ENCODE measurements at regions not wholly inside any gene's neighbourhood (a gene's known extent, or its start where the extent isn't known, plus 50 kb on each side); places are given as distances from the start of the nearest gene placed in this dataset.

- H3K27me3 ChIP-seq (ENCODE audit: control insufficient read depth, insufficient read depth, low read length), result no peaks in the 10 kb centered on the region
- H3K4me2 ChIP-seq (ENCODE audit: low read length), result no peak overlapping the region
- H3K4me1 ChIP-seq, result no peaks in the 10 kb centered on the region
- no peaks in the 10 kb centered on the region for H3K79me2 ChIP-seq
- no peaks in the 10 kb centered on the region for H3K9me3 ChIP-seq (ENCODE audit: control insufficient read depth, low read length)
- no peak overlapping the region for H2AFZ ChIP-seq
- no peak overlapping the region for H3K27ac ChIP-seq
- H3K4me3 ChIP-seq (ENCODE audit: low read depth, low read length), result no peak overlapping the region
- no peaks in the 10 kb centered on the region for H3K36me3 ChIP-seq (ENCODE audit: control insufficient read depth, insufficient read depth, low read length)
- H3K9ac ChIP-seq, result no peak overlapping the region
- no peak for TF ChIP-seq CTCF (IDR thresholded peaks at IDR 0.05)
Measured at GRCh38 chr3:117920253-117920898, 1114.3 kb downstream of the IGSF11 start.

- Histone ChIP-seq H3K9me3 (ENCODE audit: control insufficient read depth, low read length) (no peaks in the 10 kb centered on the region), H2AFZ (no peak overlapping the region)
Measured at GRCh38 chr3:117921411-117921810, 1113.2 kb downstream of the IGSF11 start.

GRCh38 chr3:117922039-117922438 is 1112.6 kb downstream of the IGSF11 start:
- H3K27ac ChIP-seq, result no peak overlapping the region

More at GRCh38 chr3:117921411-117921810, 1113.2 kb downstream of the IGSF11 start:
- no peaks in the 10 kb centered on the region for H3K27me3 ChIP-seq (ENCODE audit: control insufficient read depth, insufficient read depth, low read length)
- no peaks in the 10 kb centered on the region for H3K36me3 ChIP-seq (ENCODE audit: control insufficient read depth, insufficient read depth, low read length)
- no peak overlapping the region for H3K27ac ChIP-seq
- no peaks in the 10 kb centered on the region for H3K79me2 ChIP-seq
- no peak for TF ChIP-seq CTCF (IDR thresholded peaks at IDR 0.05)
- H3K9ac ChIP-seq, result no peak overlapping the region
- H3K4me2 ChIP-seq (ENCODE audit: low read length), result no peak overlapping the region
- H3K4me1 ChIP-seq, result no peaks in the 10 kb centered on the region
- H3K4me3 ChIP-seq (ENCODE audit: low read depth, low read length), result no peak overlapping the region

GRCh38 chr3:117926819-117927218 is 1107.8 kb downstream of the IGSF11 start:
- Histone ChIP-seq H3K79me2 (no peaks in the 10 kb centered on the region), H3K9ac (no peak overlapping the region), H3K36me3 (ENCODE audit: control insufficient read depth, insufficient read depth, low read length) (no peaks in the 10 kb centered on the region), H3K9me3 (ENCODE audit: control insufficient read depth, low read length) (no peaks in the 10 kb centered on the region), H3K27ac (no peak overlapping the region), H3K4me1 (no peaks in the 10 kb centered on the region), H3K27me3 (ENCODE audit: control insufficient read depth, insufficient read depth, low read length) (no peaks in the 10 kb centered on the region), H3K4me2 (ENCODE audit: low read length) (no peak overlapping the region), H2AFZ (no peak overlapping the region), H3K4me3 (ENCODE audit: low read depth, low read length) (no peak overlapping the region)
- no peak for TF ChIP-seq CTCF (IDR thresholded peaks at IDR 0.05)

More at GRCh38 chr3:117922039-117922438, 1112.6 kb downstream of the IGSF11 start:
- Histone ChIP-seq H3K36me3 (ENCODE audit: control insufficient read depth, insufficient read depth, low read length) (no peaks in the 10 kb centered on the region), H3K9ac (no peak overlapping the region), H3K4me1 (no peaks in the 10 kb centered on the region), H3K9me3 (ENCODE audit: control insufficient read depth, low read length) (no peaks in the 10 kb centered on the region), H3K4me2 (ENCODE audit: low read length) (no peak overlapping the region), H2AFZ (no peak overlapping the region), H3K4me3 (ENCODE audit: low read depth, low read length) (no peak overlapping the region), H3K79me2 (no peaks in the 10 kb centered on the region), H3K27me3 (ENCODE audit: control insufficient read depth, insufficient read depth, low read length) (no peaks in the 10 kb centered on the region)
- TF ChIP-seq CTCF (IDR thresholded peaks at IDR 0.05), result no peak

- Histone ChIP-seq H3K27me3 (ENCODE audit: control insufficient read depth, insufficient read depth, low read length) (no peaks in the 10 kb centered on the region), H3K9ac (no peak overlapping the region), H3K4me3 (ENCODE audit: low read depth, low read length) (no peak overlapping the region), H3K79me2 (no peaks in the 10 kb centered on the region), H3K9me3 (ENCODE audit: control insufficient read depth, low read length) (no peaks in the 10 kb centered on the region), H3K27ac (no peak overlapping the region), H3K4me2 (ENCODE audit: low read length) (no peak overlapping the region), H3K36me3 (ENCODE audit: control insufficient read depth, insufficient read depth, low read length) (no peaks in the 10 kb centered on the region), H3K4me1 (no peaks in the 10 kb centered on the region), H2AFZ (no peak overlapping the region)
- TF ChIP-seq CTCF (IDR thresholded peaks at IDR 0.05), result no peak
Measured at GRCh38 chr3:117927825-117928224, 1106.8 kb downstream of the IGSF11 start.

Data from parathyroid adenoma (tissue), 2 donors.